CD4-positive, CD25-positive, alpha-beta regulatory T cell (primary cell): ENCODE measurements at regions not wholly inside any gene's neighbourhood (a gene's known extent, or its start where the extent isn't known, plus 50 kb on each side); places are given as distances from the start of the nearest gene placed in this dataset.
A peak's percentile ranks its signal among the peaks of the same experiment; 100 is the strongest.

Source experiments
- ATAC-seq, 2 donors: fragments of 150-1000 bp; cut with Tn5 transposase; one replicate each; pipeline ENCODE4 v1.10.0; 2021; ENCODE audit warnings: low read depth in 2 of 2, moderate number of reproducible peaks in 2 of 2, moderate library complexity in 1 of 2
- DNase-seq, 3 donors: peaks; one replicate each; pipeline versions ENCODE4 v3.0.0 to v3.0.0-alpha.2; 2012 to 2022; ENCODE audit warnings: mixed read lengths in 1 of 3
- H3K27ac ChIP-seq: one replicate; pipeline ENCODE4 v1.7.0; 2013; ENCODE audit warnings: mild to moderate bottlenecking, low read length; ENCODE audit not compliant: insufficient read depth, poor library complexity, severe bottlenecking
- H3K27me3 ChIP-seq: one replicate; pipeline ENCODE4 v1.7.0; 2013; ENCODE audit warnings: low read length; ENCODE audit not compliant: control insufficient read depth, insufficient read depth
- H3K36me3 ChIP-seq: one replicate; pipeline ENCODE4 v1.7.0; 2013; ENCODE audit warnings: mild to moderate bottlenecking, low read length, moderate library complexity; ENCODE audit not compliant: control insufficient read depth, insufficient read depth
- H3K4me1 ChIP-seq: 2 replicates; pipeline ENCODE4 v1.7.0; 2013; ENCODE audit warnings: mild to moderate bottlenecking, low read length; ENCODE audit not compliant: insufficient read depth, control insufficient read depth, poor library complexity, severe bottlenecking
- H3K4me3 ChIP-seq: one replicate; pipeline ENCODE4 v1.7.0; 2013; ENCODE audit warnings: low read depth, mild to moderate bottlenecking, low read length, moderate library complexity
- H3K9me3 ChIP-seq, 2 experiments: 1 replicate in 1 of 2; 2 replicates in 1 of 2; pipeline ENCODE4 v1.7.0; 2013; ENCODE audit warnings: low read length in 2 of 2, mild to moderate bottlenecking in 1 of 2, moderate library complexity in 1 of 2; ENCODE audit not compliant: control insufficient read depth in 2 of 2
- H3K27ac Mint-ChIP-seq, 3 donors: one replicate each; pipeline ENCODE4 v1.8.0; 2020 to 2022; ENCODE audit warnings: mild to moderate bottlenecking in 3 of 3, mixed read lengths in 3 of 3, moderate library complexity in 2 of 3
- H3K27me3 Mint-ChIP-seq: one replicate; pipeline ENCODE4 v1.8.0; 2022; ENCODE audit warnings: mild to moderate bottlenecking, mixed read lengths
- H3K36me3 Mint-ChIP-seq: one replicate; pipeline ENCODE4 v1.8.0; 2020; ENCODE audit warnings: mixed read lengths
- H3K4me1 Mint-ChIP-seq, 4 donors: one replicate each; pipeline ENCODE4 v1.8.0; 2020 to 2022; ENCODE audit warnings: mixed read lengths in 4 of 4, mild to moderate bottlenecking in 1 of 4
- H3K4me3 Mint-ChIP-seq, 4 donors: one replicate each; pipeline ENCODE4 v1.8.0; 2020 to 2022; ENCODE audit warnings: mild to moderate bottlenecking in 4 of 4, mixed read lengths in 4 of 4, moderate library complexity in 3 of 4
- H3K9me3 Mint-ChIP-seq, 7 donors: one replicate each; pipeline ENCODE4 v1.8.0; 2020 to 2022; ENCODE audit warnings: mixed read lengths in 7 of 7, mild to moderate bottlenecking in 3 of 7, moderate library complexity in 2 of 7

GRCh38 chr5:116763987-116764866, 189.6 kb upstream of the SEMA6A start:
- Histone ChIP-seq H3K9me3 (no peaks in the 10 kb centered on the region), H3K36me3 (no peaks in the 10 kb centered on the region), H3K27me3 (no peaks in the 10 kb centered on the region), H3K27ac (no peak overlapping the region), H3K4me1 (no peaks in the 10 kb centered on the region), H3K4me3 (no peak overlapping the region)
- DNase-seq = no peak
- ATAC-seq = no peak
- H3K27ac Mint-ChIP-seq = no peak overlapping the region
- peaks cover 0 to 3% (median 0%) of the 10 kb centered on the region in 7 donors for H3K9me3 Mint-ChIP-seq
- no peaks in the 10 kb centered on the region for H3K4me1 Mint-ChIP-seq
- no peaks in the 10 kb centered on the region for H3K27me3 Mint-ChIP-seq
- no peaks in the 10 kb centered on the region for H3K36me3 Mint-ChIP-seq
- H3K4me3 Mint-ChIP-seq = peak overlapping the region in 1 of 4 donors; percentile 33

GRCh38 chr5:116759860-116760640, 185.4 kb upstream of the SEMA6A start:
- no peak for DNase-seq
- Mint-ChIP-seq H3K4me3 (no peak overlapping the region), H3K9me3 (peaks cover 0 to 6% (median 0%) of the 10 kb centered on the region in 7 donors), H3K27ac (no peak overlapping the region), H3K4me1 (no peaks in the 10 kb centered on the region), H3K36me3 (no peaks in the 10 kb centered on the region), H3K27me3 (no peaks in the 10 kb centered on the region)
- ATAC-seq = no peak
- Histone ChIP-seq H3K4me1 (no peaks in the 10 kb centered on the region), H3K4me3 (no peak overlapping the region), H3K36me3 (no peaks in the 10 kb centered on the region), H3K9me3 (no peaks in the 10 kb centered on the region), H3K27ac (no peak overlapping the region), H3K27me3 (no peaks in the 10 kb centered on the region)

GRCh38 chr5:116757326-116757725, 182.7 kb upstream of the SEMA6A start:
- Mint-ChIP-seq H3K36me3 (no peaks in the 10 kb centered on the region), H3K4me1 (no peaks in the 10 kb centered on the region), H3K9me3 (peaks cover 0 to 4% (median 0%) of the 10 kb centered on the region in 7 donors), H3K27me3 (no peaks in the 10 kb centered on the region), H3K27ac (no peak overlapping the region), H3K4me3 (no peak overlapping the region)
- ATAC-seq (no peak), DNase-seq (no peak)
- Histone ChIP-seq H3K27ac (no peak overlapping the region), H3K4me1 (no peaks in the 10 kb centered on the region), H3K4me3 (no peak overlapping the region), H3K9me3 (no peaks in the 10 kb centered on the region), H3K27me3 (no peaks in the 10 kb centered on the region), H3K36me3 (no peaks in the 10 kb centered on the region)

- Mint-ChIP-seq H3K9me3 (peaks cover 0 to 4% (median 0%) of the 10 kb centered on the region in 7 donors), H3K4me1 (no peaks in the 10 kb centered on the region), H3K27me3 (no peaks in the 10 kb centered on the region), H3K4me3 (no peak overlapping the region), H3K36me3 (no peaks in the 10 kb centered on the region), H3K27ac (no peak overlapping the region)
- no peaks in the 10 kb centered on the region for H3K4me1 ChIP-seq
- ATAC-seq (no peak), DNase-seq (no peak)
- no peak overlapping the region for H3K27ac ChIP-seq
- no peaks in the 10 kb centered on the region for H3K36me3 ChIP-seq
- H3K9me3 ChIP-seq = no peaks in the 10 kb centered on the region
- H3K4me3 ChIP-seq = no peak overlapping the region
- no peaks in the 10 kb centered on the region for H3K27me3 ChIP-seq
These were observed 181.9 kb upstream of the SEMA6A start for GRCh38 chr5:116756531-116756930.

- ATAC-seq (no peak), DNase-seq (no peak)
- H3K4me3 Mint-ChIP-seq = no peak overlapping the region
- H3K27me3 ChIP-seq = no peaks in the 10 kb centered on the region
- no peaks in the 10 kb centered on the region for H3K27me3 Mint-ChIP-seq
- H3K4me1 ChIP-seq = no peaks in the 10 kb centered on the region
- H3K27ac ChIP-seq = no peak overlapping the region
- no peaks in the 10 kb centered on the region for H3K36me3 ChIP-seq
- H3K4me1 Mint-ChIP-seq = no peaks in the 10 kb centered on the region
- no peaks in the 10 kb centered on the region for H3K36me3 Mint-ChIP-seq
- H3K9me3 Mint-ChIP-seq = peaks cover 0 to 4% (median 0%) of the 10 kb centered on the region in 7 donors
- no peak overlapping the region for H3K27ac Mint-ChIP-seq
- H3K4me3 ChIP-seq = no peak overlapping the region
- H3K9me3 ChIP-seq = no peaks in the 10 kb centered on the region
These were observed 179.9 kb upstream of the SEMA6A start for GRCh38 chr5:116754556-116754955.

- Mint-ChIP-seq H3K27me3 (no peaks in the 10 kb centered on the region), H3K4me1 (no peaks in the 10 kb centered on the region), H3K27ac (no peak overlapping the region), H3K4me3 (no peak overlapping the region), H3K36me3 (no peaks in the 10 kb centered on the region), H3K9me3 (no peaks in the 10 kb centered on the region)
- Histone ChIP-seq H3K36me3 (no peaks in the 10 kb centered on the region), H3K9me3 (no peaks in the 10 kb centered on the region), H3K4me1 (no peaks in the 10 kb centered on the region), H3K27me3 (no peaks in the 10 kb centered on the region), H3K27ac (no peak overlapping the region), H3K4me3 (no peak overlapping the region)
- no peak for ATAC-seq
- no peak for DNase-seq
These were observed 177.1 kb upstream of the SEMA6A start for GRCh38 chr5:116751684-116752083.

- Mint-ChIP-seq H3K4me3 (no peak overlapping the region), H3K4me1 (no peaks in the 10 kb centered on the region), H3K27ac (no peak overlapping the region), H3K9me3 (no peaks in the 10 kb centered on the region), H3K27me3 (no peaks in the 10 kb centered on the region), H3K36me3 (no peaks in the 10 kb centered on the region)
- no peaks in the 10 kb centered on the region for H3K4me1 ChIP-seq
- no peaks in the 10 kb centered on the region for H3K36me3 ChIP-seq
- no peaks in the 10 kb centered on the region for H3K27me3 ChIP-seq
- H3K4me3 ChIP-seq = no peak overlapping the region
- DNase-seq = no peak
- H3K27ac ChIP-seq = no peak overlapping the region
- no peaks in the 10 kb centered on the region for H3K9me3 ChIP-seq
- no peak for ATAC-seq
These were observed 176.3 kb upstream of the SEMA6A start for GRCh38 chr5:116750631-116751580.
